Trophoblast cell (in vitro differentiated cells and primary cell): ENCODE measurements at regions not wholly inside any gene's neighbourhood (a gene's known extent, or its start where the extent isn't known, plus 50 kb on each side); places are given as distances from the start of the nearest gene placed in this dataset.

Source experiments
- DNase-seq, 2 donors: peaks; one replicate each; pipeline ENCODE4 v3.0.0-alpha.2; 2016
- H2AFZ ChIP-seq: 2 replicates; pipeline ENCODE4 v1.6.1; 2013; ENCODE audit warnings: low read length, moderate library complexity, mild to moderate bottlenecking; ENCODE audit not compliant: insufficient read depth, poor library complexity
- H2AK5ac ChIP-seq: 2 replicates; pipeline ENCODE4 v1.6.1; 2013; ENCODE audit warnings: mild to moderate bottlenecking, low read length
- H2BK120ac ChIP-seq: 2 replicates; pipeline ENCODE4 v1.6.1; 2013; ENCODE audit warnings: low read length, mild to moderate bottlenecking, moderate library complexity; ENCODE audit not compliant: insufficient read depth, poor library complexity
- H2BK12ac ChIP-seq: 2 replicates; pipeline ENCODE4 v1.6.1; 2013; ENCODE audit warnings: mild to moderate bottlenecking, low read length, moderate library complexity
- H2BK5ac ChIP-seq: 2 replicates; pipeline ENCODE4 v1.6.1; 2013; ENCODE audit warnings: low read length, low read depth, moderate library complexity, mild to moderate bottlenecking; ENCODE audit not compliant: poor library complexity
- H3K14ac ChIP-seq: 2 replicates; pipeline ENCODE4 v1.6.1; 2013; ENCODE audit warnings: mild to moderate bottlenecking, low read length
- H3K18ac ChIP-seq: 2 replicates; pipeline ENCODE4 v1.6.1; 2013; ENCODE audit warnings: mild to moderate bottlenecking, low read length
- H3K23ac ChIP-seq: 2 replicates; pipeline ENCODE4 v1.6.1; 2013; ENCODE audit warnings: low read length
- H3K27ac ChIP-seq: 2 replicates; pipeline ENCODE4 v1.5.1; 2013; ENCODE audit warnings: low read depth, mild to moderate bottlenecking, inconsistent platforms, low read length, moderate library complexity
- H3K27me3 ChIP-seq: 2 replicates; pipeline ENCODE4 v1.6.1; 2013; ENCODE audit warnings: inconsistent platforms, mild to moderate bottlenecking, low read length, moderate library complexity; ENCODE audit not compliant: insufficient read depth
- H3K36me3 ChIP-seq, 2 experiments: 1 replicate in 1 of 2; 2 replicates in 1 of 2; pipeline ENCODE4 v1.6.1; 2013; ENCODE audit warnings: low read length in 2 of 2, mild to moderate bottlenecking in 2 of 2, moderate library complexity in 1 of 2; ENCODE audit not compliant: insufficient read depth in 2 of 2, control insufficient read depth in 1 of 2
- H3K4ac ChIP-seq: 2 replicates; pipeline ENCODE4 v1.6.1; 2013; ENCODE audit warnings: low read depth, mild to moderate bottlenecking, low read length, moderate library complexity
- H3K4me1 ChIP-seq, 2 experiments: 1 replicate in 1 of 2; 2 replicates in 1 of 2; pipeline ENCODE4 v1.6.1; 2013; ENCODE audit warnings: low read length in 2 of 2, mild to moderate bottlenecking in 2 of 2, moderate library complexity in 1 of 2; ENCODE audit not compliant: insufficient read depth in 2 of 2, control insufficient read depth in 1 of 2
- H3K4me2 ChIP-seq: 2 replicates; pipeline ENCODE4 v1.6.1; 2013; ENCODE audit warnings: inconsistent platforms, mild to moderate bottlenecking, low read length, moderate library complexity
- H3K4me3 ChIP-seq: 2 replicates; pipeline ENCODE4 v1.5.1; 2013; ENCODE audit warnings: mild to moderate bottlenecking, low read depth, low read length, inconsistent platforms
- H3K79me1 ChIP-seq: one replicate; pipeline ENCODE4 v1.6.1; 2013; ENCODE audit warnings: low read length
- H3K79me2 ChIP-seq: 2 replicates; pipeline ENCODE4 v1.6.1; 2013; ENCODE audit warnings: low read length, mild to moderate bottlenecking; ENCODE audit not compliant: control insufficient read depth, insufficient read depth, poor library complexity
- H3K9ac ChIP-seq: 2 replicates; pipeline ENCODE4 v1.6.1; 2013; ENCODE audit warnings: mild to moderate bottlenecking, low read length
- H3K9me3 ChIP-seq: 2 replicates; pipeline ENCODE4 v1.6.1; 2013; ENCODE audit warnings: low read depth, mild to moderate bottlenecking, control low read depth, inconsistent platforms, low read length; ENCODE audit not compliant: insufficient read depth
- H4K12ac ChIP-seq: 2 replicates; pipeline ENCODE4 v1.6.1; 2013; ENCODE audit warnings: low read depth, mild to moderate bottlenecking, low read length, moderate library complexity
- H4K8ac ChIP-seq: 2 replicates; pipeline ENCODE4 v1.6.1; 2013; ENCODE audit warnings: low read depth, mild to moderate bottlenecking, low read length, moderate library complexity
- H4K91ac ChIP-seq: one replicate; pipeline ENCODE4 v1.6.1; 2013; ENCODE audit warnings: low read depth, mild to moderate bottlenecking, low read length, moderate library complexity
- WGBS: extraction: QIAGEN DNeasy Blood & Tissue Kit; methylation state at CpG from one replicate; pipeline ENCODE4 v1.1.7; 2013; ENCODE audit warnings: missing lambda C conversion rate; ENCODE audit not compliant: insufficient read length, insufficient coverage; ENCODE audit errors: extremely low coverage; 5-methylcytosine and 5-hydroxymethylcytosine counted together

GRCh38 chr3:43957553-43957952 is 266.8 kb downstream of the ABHD5 start:
- H2BK120ac ChIP-seq: no peak overlapping the region
- H3K4ac ChIP-seq: no peak overlapping the region
- no peaks in the 10 kb centered on the region for H3K27me3 ChIP-seq
- no peaks in the 10 kb centered on the region for H3K9me3 ChIP-seq
- H3K14ac ChIP-seq: no peak overlapping the region
- H3K79me2 ChIP-seq: no peaks in the 10 kb centered on the region
- H4K91ac ChIP-seq: no peak overlapping the region
- peaks cover 0 to 3% of the 10 kb centered on the region in 2 experiments for H3K4me1 ChIP-seq
- H4K12ac ChIP-seq: no peak overlapping the region
- H4K8ac ChIP-seq: no peak overlapping the region
- no peaks in the 10 kb centered on the region for H3K36me3 ChIP-seq
- no peak overlapping the region for H2AFZ ChIP-seq
- H3K79me1 ChIP-seq: no peaks in the 10 kb centered on the region
- no peak overlapping the region for H3K4me3 ChIP-seq
- no peak overlapping the region for H2BK12ac ChIP-seq
- H3K18ac ChIP-seq: no peak overlapping the region
- no peak overlapping the region for H2BK5ac ChIP-seq
- H2AK5ac ChIP-seq: no peak overlapping the region
- WGBS: no CpG with 5 or more reads among the region's 2 CpGs
- no peak for DNase-seq
- H3K4me2 ChIP-seq: no peak overlapping the region
- H3K23ac ChIP-seq: no peak overlapping the region
- H3K27ac ChIP-seq: no peak overlapping the region
- no peak overlapping the region for H3K9ac ChIP-seq

DNA sequence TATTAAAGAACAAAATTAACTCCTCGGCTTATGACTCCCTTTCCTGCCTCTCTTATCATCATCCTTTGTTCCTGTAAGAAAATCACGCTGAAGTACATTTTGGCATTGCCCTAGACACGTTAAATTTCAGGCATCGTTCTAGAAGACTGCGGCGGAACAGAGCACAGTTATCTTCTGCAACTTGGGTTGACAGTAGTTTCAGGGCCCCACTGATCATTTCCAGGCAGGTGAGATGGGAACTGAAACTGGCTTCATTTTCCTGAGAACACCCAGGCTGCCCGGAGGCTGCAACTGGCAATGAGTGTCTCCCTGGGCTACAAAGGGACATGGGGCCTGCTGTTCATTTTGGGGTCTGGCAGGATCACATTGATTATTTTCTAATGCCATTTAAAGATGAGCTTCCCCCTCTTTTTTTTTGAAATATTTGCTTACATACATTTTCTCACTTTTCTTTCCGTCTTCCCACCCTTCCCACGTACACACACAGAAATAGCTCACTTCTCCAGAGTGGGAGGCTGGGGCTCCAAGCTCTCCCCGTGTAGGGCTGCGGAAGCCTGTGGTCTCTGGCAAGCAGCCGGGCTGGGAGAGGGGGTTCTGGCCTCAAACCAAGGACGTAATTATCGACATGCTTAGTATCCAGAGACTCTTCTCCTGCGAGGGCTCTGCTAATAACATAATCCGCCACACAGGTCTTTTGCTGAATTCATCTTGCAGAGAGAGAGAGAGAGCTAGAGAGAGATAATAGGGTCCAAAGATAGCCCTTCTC is 267.4 kb downstream of the ABHD5 start:
- H3K23ac ChIP-seq: no peak overlapping the region
- H3K27ac ChIP-seq: no peak overlapping the region
- H3K9ac ChIP-seq: no peak overlapping the region
- WGBS: 100% methylated on average over 2 of the region's 16 CpGs
- no peak overlapping the region for H4K91ac ChIP-seq
- no peaks in the 10 kb centered on the region for H3K79me2 ChIP-seq
- no peak overlapping the region for H3K4me3 ChIP-seq
- H3K27me3 ChIP-seq: no peaks in the 10 kb centered on the region
- H2BK5ac ChIP-seq: no peak overlapping the region
- H2BK120ac ChIP-seq: no peak overlapping the region
- no peak overlapping the region for H4K8ac ChIP-seq
- no peak overlapping the region for H3K14ac ChIP-seq
- no peak overlapping the region for H3K4me2 ChIP-seq
- H2AFZ ChIP-seq: no peak overlapping the region
- H3K79me1 ChIP-seq: no peaks in the 10 kb centered on the region
- H2BK12ac ChIP-seq: no peak overlapping the region
- H3K4ac ChIP-seq: no peak overlapping the region
- peaks cover 0 to 3% of the 10 kb centered on the region in 2 experiments for H3K4me1 ChIP-seq
- H4K12ac ChIP-seq: no peak overlapping the region
- H3K9me3 ChIP-seq: no peaks in the 10 kb centered on the region
- no peak overlapping the region for H3K18ac ChIP-seq
- no peaks in the 10 kb centered on the region for H3K36me3 ChIP-seq
- no peak for DNase-seq
- H2AK5ac ChIP-seq: no peak overlapping the region

DNA sequence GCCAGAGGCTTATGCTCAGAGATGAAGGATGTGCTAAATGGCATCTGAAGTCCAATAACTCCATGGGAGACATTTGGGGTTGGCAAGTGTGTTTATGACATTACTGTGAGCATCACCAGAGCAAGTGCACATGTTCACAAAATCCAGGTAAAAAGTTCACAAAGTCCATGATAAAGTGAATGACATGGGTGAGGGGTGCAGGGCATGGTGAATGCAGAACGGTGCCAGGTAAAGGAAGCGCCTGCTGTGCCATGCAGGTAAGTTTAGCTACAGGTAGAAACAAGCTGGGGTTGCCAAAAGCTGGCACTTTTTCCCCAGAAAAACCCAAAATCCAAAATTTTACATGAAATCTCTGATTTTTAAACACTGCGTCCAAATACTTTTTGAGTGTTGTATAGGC is 268.2 kb downstream of the ABHD5 start:
- no peaks in the 10 kb centered on the region for H3K79me2 ChIP-seq
- H3K27me3 ChIP-seq: no peaks in the 10 kb centered on the region
- no peak overlapping the region for H2BK5ac ChIP-seq
- H2AFZ ChIP-seq: no peak overlapping the region
- no peak overlapping the region for H3K4me2 ChIP-seq
- no peak overlapping the region for H4K91ac ChIP-seq
- H4K12ac ChIP-seq: no peak overlapping the region
- H2BK120ac ChIP-seq: no peak overlapping the region
- no CpG with 5 or more reads among the region's 3 CpGs for WGBS
- no peak overlapping the region for H3K4me3 ChIP-seq
- H3K14ac ChIP-seq: no peak overlapping the region
- H3K79me1 ChIP-seq: no peaks in the 10 kb centered on the region
- H2BK12ac ChIP-seq: no peak overlapping the region
- no peak for DNase-seq
- no peaks in the 10 kb centered on the region for H3K36me3 ChIP-seq
- H3K27ac ChIP-seq: no peak overlapping the region
- no peak overlapping the region for H3K9ac ChIP-seq
- peaks cover 0 to under 1% of the 10 kb centered on the region in 2 experiments for H3K4me1 ChIP-seq
- no peak overlapping the region for H3K23ac ChIP-seq
- H4K8ac ChIP-seq: no peak overlapping the region
- H3K4ac ChIP-seq: no peak overlapping the region
- no peaks in the 10 kb centered on the region for H3K9me3 ChIP-seq
- no peak overlapping the region for H2AK5ac ChIP-seq
- no peak overlapping the region for H3K18ac ChIP-seq

- DNase-seq: no peak
- no peak overlapping the region for H3K18ac ChIP-seq
- H2BK120ac ChIP-seq: no peak overlapping the region
- H3K9ac ChIP-seq: no peak overlapping the region
- H3K9me3 ChIP-seq: no peaks in the 10 kb centered on the region
- H2BK12ac ChIP-seq: no peak overlapping the region
- H3K4ac ChIP-seq: no peak overlapping the region
- H4K12ac ChIP-seq: no peak overlapping the region
- no peak overlapping the region for H3K4me3 ChIP-seq
- H3K36me3 ChIP-seq: no peaks in the 10 kb centered on the region
- H2BK5ac ChIP-seq: no peak overlapping the region
- H3K4me2 ChIP-seq: no peak overlapping the region
- no peak overlapping the region for H2AFZ ChIP-seq
- no peak overlapping the region for H4K8ac ChIP-seq
- no peaks in the 10 kb centered on the region for H3K27me3 ChIP-seq
- no peak overlapping the region for H4K91ac ChIP-seq
- no peaks in the 10 kb centered on the region for H3K79me2 ChIP-seq
- H3K27ac ChIP-seq: no peak overlapping the region
- no peak overlapping the region for H2AK5ac ChIP-seq
- no peak overlapping the region for H3K14ac ChIP-seq
- no peaks in the 10 kb centered on the region for H3K4me1 ChIP-seq
- no CpG with 5 or more reads among the region's 10 CpGs for WGBS
- no peak overlapping the region for H3K23ac ChIP-seq
- no peaks in the 10 kb centered on the region for H3K79me1 ChIP-seq
Observed at GRCh38 chr3:43959498-43960447, 269.0 kb downstream of the ABHD5 start.
